ENCODE measurements at regions not wholly inside any gene's neighbourhood (a gene's known extent, or its start where the extent isn't known, plus 50 kb on each side); places are given as distances from the start of the nearest gene placed in this dataset.

- no peak for TF ChIP-seq CTCF (IDR thresholded peaks at IDR 0.05)
- TF ChIP-seq POLR2A (IDR thresholded peaks at IDR 0.05) = no peak
- TF ChIP-seq EP300 (IDR thresholded peaks at IDR 0.05) = no peak
These were observed 117.6 kb downstream of the FAM170A start for GRCh38 chr5:119746984-119747383.
